Stomach (tissue), 4 donors: ENCODE measurements at regions not wholly inside any gene's neighbourhood (a gene's known extent, or its start where the extent isn't known, plus 50 kb on each side); places are given as distances from the start of the nearest gene placed in this dataset.

Experiments used
- EP300 ChIP-seq: sonication (generic); formaldehyde crosslinking; IDR thresholded peaks from one replicate; pipeline ENCODE4 v1.6.1; 2017; ENCODE audit warnings: antibody characterized with exemption
- POLR2A ChIP-seq, 4 donors: fragments of 450-650 bp; IDR thresholded peaks; one replicate each; pipeline ENCODE4 v1.6.1; 2016; ENCODE audit warnings: antibody characterized with exemption in 4 of 4, control low read depth in 2 of 4, mild to moderate bottlenecking in 1 of 4, moderate library complexity in 1 of 4
- POLR2AphosphoS5 ChIP-seq, 3 donors: sonication (generic); formaldehyde crosslinking; IDR thresholded peaks; one replicate each; pipeline ENCODE4 v1.6.1; 2016; ENCODE audit warnings: antibody characterized with exemption in 3 of 3
- TF ChIP-seq, protein P1 (sequence below), 7 experiments: fragments of 450-650 bp in 4 of 7; fragments of 200-600 bp in 3 of 7; sonication (generic) in 3 of 7; IDR thresholded peaks; one replicate each; pipeline ENCODE4 v1.5.1; 2016 to 2019; ENCODE audit warnings: antibody characterized with exemption in 7 of 7, control low read depth in 2 of 7, mild to moderate bottlenecking in 1 of 7

DNA sequence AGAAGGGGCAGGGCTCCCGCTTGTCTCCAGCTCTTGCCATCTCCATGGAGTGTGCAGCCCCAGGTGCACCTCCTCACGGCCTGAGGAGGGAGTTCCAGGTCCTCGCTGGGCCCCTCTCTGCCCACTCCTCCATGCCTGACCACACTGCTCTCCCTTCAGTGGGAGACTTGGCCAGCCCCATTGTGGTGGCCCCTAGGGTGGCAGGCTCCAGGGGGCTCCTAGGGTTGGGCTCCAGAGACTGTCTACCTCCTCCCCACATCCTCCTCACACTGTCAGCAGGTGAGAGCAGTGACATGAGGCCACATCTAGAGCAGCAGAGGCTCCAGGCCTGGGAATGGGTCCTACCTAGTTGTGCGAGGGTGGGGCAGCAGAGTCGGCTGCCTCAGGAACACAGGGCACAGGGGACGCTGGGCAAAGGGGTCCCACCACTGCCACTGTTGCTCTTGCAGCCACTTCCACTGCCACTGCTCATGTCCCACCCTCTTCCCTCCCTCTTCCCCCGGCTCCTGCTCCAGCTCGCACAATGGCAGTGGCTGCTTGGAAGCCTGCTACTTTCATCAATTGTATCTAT, 514.8 kb downstream of the MRPL39 start:
- TF ChIP-seq POLR2A (IDR thresholded peaks at IDR 0.05) (no peak), POLR2AphosphoS5 (IDR thresholded peaks at IDR 0.05) (no peak), EP300 (no peak)
- TF ChIP-seq, protein P1, sequence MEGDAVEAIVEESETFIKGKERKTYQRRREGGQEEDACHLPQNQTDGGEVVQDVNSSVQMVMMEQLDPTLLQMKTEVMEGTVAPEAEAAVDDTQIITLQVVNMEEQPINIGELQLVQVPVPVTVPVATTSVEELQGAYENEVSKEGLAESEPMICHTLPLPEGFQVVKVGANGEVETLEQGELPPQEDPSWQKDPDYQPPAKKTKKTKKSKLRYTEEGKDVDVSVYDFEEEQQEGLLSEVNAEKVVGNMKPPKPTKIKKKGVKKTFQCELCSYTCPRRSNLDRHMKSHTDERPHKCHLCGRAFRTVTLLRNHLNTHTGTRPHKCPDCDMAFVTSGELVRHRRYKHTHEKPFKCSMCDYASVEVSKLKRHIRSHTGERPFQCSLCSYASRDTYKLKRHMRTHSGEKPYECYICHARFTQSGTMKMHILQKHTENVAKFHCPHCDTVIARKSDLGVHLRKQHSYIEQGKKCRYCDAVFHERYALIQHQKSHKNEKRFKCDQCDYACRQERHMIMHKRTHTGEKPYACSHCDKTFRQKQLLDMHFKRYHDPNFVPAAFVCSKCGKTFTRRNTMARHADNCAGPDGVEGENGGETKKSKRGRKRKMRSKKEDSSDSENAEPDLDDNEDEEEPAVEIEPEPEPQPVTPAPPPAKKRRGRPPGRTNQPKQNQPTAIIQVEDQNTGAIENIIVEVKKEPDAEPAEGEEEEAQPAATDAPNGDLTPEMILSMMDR (IDR thresholded peaks at IDR 0.05), result no peak
